DMS153 treated with DMSO at 0.1 percent for 48 hours (cell line): ENCODE measurements at regions not wholly inside any gene's neighbourhood (a gene's known extent, or its start where the extent isn't known, plus 50 kb on each side); places are given as distances from the start of the nearest gene placed in this dataset.

ENCODE experiments used
- DNase-seq: peaks from one replicate; lab custom pipeline; 2025; ENCODE audit not compliant: unreplicated experiment; lab: John Stamatoyannopoulos, UW

DNA sequence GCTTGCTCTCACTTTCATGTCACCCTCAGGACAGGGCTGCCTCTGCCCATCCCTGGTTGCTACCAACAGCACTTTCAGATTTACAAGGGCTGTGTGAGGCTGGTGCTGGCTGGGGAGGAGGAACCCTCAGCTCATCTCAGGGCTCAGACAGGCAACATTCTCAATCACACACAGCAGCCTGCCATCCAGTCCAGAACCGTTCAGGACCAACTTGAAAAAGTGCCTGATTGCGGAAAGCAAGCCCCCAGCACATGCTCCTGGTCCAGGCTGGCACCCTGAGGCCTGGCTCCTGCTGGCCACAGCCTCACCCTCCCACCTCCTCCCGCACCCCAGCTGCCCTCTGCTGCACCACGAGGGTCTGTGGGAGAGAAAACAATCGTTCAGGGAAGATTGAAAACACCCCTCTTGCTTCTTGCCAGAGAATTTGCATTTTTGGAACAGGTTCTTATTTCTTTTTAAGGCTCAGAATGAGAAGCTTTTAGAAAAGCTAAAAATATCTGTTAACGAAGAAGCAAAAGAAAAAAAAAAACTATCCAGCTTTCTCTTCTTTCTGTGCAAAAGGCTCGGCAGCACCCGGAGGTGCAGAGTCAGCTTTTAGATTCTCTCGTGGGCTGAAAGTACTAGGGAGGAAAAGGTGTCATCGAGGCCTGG, 403.8 kb upstream of the ID2 start:
- DNase-seq = no peak

DNA sequence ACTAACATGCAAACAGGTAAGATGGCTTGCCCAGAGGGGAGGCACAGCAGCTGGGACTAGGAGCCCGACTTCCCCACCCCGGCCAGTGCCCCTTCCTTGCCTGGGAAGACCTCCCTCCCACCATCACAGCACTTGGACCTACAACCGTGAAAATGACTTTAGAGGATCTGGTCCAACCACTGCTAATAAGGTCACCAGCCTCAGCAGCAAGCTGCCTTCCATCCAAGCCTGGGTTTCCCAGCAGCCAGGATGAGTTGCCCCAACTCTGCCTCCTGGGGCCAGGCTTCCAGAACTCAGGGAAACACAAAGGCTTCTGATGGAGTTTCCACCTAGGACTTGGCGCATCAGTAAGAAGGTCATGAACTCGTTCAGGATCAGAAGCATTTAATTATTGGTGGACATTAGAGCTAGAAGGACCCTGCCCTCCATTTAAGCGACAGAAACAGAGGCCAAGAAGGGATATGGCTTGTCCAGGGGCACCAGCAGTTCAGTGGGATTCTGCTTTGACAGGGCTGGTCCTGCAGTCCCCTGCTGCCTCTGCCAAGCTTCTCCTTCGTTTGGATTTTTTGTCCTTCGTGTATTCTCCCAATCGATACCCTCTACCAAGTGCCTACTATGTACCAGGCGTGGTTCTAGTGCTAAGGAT, 403.0 kb upstream of the ID2 start:
- DNase-seq = no peak

DNA sequence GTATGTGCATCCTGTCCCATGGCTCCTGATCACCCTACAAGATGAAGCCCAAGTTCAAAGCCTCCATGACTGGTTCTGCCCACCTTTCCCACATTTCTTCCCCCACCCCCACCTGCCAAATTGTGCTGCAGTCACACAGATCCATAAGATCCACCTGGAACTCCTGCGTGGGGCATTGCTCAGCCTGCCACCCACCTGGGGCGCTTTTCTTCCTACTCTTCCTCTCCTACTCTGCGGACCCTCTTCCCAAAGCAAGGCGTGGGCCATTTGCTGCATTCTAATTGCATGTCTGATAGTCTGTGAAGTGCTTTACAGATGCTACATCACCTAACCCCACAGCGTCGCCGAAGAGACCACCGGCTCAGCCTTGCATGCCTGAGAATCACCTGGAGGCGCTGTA, 402.4 kb upstream of the ID2 start:
- DNase-seq = no peak

DNA sequence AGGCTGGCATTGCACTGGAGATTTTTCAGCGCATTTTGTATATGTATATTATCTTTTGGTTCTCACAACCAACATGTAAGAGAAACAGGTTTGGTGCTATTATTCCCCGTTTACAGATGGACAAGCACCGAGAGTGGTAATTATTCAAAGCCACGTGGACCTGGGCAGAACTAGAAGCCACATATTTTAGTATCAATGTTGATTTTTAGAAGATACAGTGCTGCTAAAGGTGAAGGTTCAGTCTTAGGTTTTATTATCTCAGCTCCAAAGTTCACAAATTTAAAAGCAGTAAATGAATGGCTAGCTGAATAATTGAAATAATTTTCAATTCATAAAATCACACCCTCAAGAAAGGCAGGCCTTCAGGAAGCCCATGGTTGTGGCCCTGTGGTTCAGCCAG, 400.6 kb upstream of the ID2 start:
- DNase-seq = no peak

DNA sequence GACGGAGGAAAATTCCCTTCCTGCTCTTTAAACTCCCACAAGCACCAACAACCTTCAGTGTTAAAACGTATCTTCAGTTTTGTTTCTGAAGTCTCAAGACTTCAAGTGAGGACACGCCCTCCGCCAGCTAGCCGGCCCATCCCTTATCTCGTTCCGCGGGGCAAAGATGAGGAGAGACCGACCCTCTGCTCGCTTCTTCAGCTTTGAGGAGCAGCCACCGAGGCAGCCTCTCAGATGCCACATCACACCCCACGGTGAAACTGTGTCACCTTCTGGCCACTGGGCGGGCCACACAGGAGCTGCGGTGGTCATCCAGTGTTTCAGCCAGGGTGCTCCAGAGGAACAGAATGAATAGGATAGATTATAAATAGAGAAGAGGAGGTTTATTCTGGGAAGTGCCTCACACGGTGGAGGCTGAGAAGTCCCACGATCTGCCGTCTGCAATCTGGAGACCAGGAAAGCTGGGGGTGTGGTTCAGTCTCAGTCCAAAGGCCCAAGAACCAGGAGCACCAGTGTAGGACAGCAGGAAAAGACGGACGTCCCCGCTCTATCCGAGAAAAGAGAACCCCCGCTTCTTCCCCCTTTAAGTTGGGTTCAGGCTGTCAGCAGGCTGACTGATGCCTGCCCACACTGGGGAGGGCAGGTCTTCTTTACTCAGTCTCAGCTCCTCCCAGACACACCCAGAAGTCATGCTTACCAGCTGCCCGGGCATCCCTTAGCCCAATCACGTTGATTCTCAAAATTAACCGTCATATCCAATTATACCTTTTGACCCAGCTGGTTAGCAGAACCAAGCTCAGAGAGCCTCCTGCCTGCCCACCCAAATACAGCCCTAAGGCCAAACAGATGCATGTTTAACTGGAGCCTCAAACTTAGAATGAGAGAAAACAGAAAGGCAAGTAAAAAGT, 399.7 kb upstream of the ID2 start:
- DNase-seq = no peak

DNA sequence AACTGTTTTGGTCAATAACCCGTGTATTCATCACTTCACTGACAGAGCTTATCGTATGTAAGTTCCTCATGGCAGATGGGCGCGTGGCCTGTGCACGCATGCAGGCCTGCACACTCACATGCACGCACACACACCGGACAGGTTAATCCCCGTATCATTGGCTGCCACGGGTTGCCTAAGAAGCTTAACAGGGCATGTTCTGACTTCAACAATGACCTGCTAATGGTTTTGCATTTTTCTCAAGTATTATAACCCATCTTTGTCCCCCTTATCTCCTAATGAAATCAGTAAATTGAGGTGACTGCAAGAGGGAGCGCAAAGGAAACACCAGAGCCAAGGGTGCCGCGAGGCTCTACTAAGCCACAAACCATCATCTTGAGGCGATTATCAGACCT, 399.0 kb upstream of the ID2 start:
- DNase-seq = no peak

DNA sequence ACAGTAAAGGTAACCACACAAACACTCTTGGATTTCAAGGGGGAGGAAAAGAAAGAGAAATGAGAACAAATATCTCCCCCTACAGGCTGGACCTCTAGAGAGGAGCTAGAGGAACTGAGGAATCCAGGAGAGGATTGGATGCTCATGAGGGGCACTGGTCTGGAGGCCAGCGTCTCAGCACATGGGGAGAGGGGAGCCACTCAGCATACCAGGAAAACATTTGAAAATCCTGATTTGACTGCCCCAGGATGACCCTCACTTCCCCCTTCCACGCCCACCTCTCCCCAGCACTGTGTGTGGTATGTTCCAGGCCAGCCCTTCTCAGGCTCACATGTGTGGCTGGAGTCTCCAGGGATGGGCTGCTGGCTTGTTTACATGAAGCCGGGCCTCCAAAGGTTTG, 396.8 kb upstream of the ID2 start:
- no peak for DNase-seq

DNA sequence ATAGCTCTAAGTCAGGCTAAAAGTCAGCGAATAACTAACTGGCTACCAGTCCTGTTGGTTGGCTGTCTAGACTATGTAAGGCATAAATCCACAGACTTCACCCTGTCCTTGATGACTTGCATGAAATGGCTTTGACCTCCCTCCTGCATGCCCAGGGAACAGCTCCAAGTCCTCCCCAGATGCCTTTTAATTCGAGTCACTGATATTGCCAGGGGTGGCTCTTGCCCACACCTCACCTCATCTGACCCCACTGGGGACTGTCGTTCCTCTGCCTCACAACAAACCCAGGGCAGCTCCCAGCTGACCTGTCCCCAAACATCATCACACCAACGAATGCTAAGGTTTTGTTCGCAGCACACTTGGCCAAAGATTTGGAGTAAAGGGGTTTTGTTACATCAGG, 396.0 kb upstream of the ID2 start:
- DNase-seq = no peak

DNA sequence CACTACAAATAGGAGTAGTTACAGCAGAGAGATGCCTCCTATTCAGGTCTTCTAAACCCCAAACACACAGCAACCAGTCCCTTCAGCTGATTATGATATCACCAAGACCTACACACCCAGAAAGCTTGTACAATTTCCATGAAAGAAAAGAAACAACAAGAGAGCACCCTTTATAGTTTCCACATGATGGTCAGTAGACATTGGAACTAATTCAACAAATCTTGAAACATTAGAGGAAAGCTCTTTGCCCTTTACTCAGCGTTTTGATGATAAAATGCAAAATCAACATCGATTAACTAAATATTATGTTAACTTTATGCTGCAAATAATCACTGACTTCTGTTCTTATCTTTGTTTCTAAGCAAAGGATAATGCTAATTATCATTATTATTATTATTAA, 393.6 kb upstream of the ID2 start:
- no peak for DNase-seq

DNA sequence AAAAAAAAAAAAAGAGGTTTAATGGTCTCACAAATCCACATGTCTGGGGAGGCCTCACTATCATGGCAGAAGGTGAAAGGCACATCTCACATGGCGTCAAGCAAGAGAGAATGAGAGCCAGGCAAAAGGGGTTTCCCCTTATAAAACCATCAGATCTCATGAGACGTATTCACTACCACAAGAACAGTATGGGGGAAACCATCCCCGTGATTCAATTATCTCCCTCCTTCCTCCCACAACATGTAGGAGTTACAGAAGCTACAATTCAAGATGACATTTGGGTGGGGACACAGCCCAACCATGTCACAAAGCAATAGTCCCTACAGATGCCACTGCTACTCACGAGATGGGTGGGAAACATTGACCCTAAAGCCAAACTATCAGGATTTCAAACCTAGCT, 392.7 kb upstream of the ID2 start:
- no peak for DNase-seq

DNA sequence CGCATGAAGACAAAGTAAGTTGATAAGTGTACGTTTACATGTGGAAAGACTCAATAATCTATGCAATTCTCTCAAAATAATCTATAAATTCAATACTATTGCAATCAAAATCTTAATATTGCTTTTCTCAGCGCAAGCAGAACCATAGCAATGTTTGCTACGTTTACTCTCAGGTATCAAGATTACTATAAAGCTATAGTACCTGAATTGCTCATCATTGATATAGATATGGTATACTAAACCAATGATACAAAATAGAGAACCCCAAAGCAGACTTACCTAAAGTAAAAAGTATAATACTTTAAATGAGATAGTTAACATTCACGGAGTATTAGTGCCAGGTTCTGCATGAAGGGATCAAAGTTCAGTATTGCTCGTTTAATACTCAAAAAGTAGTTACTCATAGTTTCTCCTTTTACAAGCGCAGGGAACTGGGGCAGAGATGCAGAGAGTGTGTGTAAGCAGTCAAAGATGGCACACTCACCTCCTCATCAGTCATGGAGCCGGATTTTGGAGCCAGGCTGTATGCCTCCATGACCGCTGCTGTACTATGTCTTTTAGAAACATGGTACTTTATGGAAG, 391.0 kb upstream of the ID2 start:
- no peak for DNase-seq

DNA sequence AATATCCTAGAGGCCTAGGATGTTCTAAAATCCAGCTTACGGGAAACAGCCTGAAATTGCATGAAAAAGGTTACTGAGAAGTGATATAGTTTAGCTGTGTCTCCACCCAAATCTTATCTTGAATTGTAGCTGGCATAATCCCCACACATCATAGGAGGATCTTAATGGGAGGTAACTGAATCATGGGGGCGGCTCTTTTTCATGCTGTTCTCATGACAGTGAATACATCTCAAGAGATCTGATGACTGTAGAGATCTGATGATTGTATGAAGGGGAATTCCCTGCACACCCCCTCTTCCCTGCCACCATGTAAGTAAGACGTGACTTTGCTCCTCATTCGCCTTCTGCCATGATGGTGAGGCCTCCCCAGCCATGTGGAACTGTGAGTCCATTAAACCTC, 385.6 kb upstream of the ID2 start:
- DNase-seq = no peak

DNA sequence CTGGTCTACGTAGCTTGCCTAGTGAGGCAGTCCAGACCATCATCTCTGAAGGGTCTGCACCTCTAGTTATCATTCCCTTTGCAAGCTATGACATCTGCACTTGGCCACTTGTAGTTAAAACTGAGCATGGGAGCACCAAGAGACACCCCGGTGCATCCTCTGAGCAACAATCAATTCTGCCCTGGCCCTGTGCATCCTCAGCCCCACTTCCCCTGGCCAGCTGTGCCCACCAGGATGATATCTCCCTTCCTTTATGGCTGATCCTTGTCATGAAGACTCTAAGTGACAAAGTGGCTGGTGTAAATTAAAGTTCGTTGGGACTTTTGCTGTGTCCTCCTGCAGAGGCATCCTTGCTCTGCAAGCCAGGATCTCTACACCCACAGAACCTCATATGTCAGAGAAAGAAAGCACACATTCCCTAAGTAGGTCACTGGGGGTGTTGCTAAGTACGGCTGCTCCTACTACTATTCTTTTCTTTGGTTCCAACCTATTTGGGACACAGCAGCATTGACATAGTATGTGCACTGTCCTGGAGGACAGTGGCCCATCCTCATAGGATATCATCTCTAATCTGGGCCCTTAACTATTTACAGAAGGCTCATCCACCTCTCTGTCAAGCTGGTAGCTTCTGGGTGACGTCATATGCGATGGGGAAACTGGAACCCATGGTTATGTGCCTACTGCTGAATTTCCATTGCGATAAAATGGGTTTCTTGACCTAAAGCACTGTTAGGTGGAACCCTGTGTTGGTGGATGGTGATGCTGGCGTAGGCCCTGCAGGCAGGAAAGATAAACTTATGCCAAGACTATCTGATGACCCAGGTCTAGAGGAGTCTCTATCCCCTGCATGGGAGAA, 384.3 kb upstream of the ID2 start:
- DNase-seq = no peak

DNA sequence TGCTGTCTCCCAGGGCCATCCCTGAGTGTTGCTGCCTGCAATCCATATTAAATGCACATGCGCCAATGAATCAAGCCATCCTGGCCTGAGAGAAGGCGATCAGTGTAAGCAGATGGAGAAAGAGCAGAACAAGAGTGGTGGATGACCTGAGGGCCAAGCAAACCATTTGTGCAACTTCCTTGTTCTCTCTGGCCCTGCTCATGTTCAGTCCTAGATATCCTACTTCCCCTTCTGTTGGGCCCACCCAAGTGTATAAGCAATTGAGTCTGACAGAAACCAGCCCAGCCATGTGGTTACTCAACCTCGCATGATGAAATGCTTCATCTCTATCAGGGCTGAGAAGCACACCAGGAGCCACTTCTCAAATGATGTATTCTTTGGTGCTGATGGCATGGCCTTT, 383.1 kb upstream of the ID2 start:
- no peak for DNase-seq

DNA sequence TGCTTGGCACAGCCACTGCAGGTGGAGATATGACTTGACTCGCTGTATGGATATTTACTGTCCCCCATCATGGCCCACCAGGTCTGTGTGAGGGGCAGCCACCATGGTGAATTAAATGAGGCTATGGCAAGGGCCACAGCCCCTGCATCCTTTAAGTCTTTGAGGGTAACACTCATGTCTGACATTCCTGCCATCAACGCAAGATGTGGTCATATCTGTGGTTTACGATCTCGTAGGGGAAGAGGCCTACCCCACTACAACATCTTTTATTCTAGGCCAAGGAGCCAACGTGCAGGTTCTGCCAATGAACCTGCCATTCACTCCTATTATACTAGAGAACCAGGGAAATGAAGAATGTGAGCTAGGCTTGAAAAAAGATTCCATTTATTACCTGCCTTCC, 381.6 kb upstream of the ID2 start:
- DNase-seq = no peak

DNA sequence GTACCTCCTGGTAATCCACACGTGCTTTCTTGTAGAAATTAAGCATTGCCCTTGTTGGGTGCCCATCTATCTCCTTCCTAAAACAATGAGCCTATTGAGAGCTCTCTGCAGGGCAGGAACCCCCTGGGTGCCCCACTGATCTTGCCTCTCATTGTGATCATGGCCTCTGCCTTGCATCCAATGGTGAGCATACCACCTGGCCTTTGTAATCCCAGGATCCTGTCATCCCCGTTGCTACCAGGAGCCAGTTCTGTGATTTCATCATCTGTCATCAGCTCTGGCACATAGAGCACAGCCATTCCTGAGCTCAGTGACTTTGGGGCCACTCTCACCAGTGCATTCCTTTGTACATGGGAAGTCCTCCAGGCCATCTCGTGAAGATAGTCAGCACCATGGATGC, 381.0 kb upstream of the ID2 start:
- DNase-seq = no peak

DNA sequence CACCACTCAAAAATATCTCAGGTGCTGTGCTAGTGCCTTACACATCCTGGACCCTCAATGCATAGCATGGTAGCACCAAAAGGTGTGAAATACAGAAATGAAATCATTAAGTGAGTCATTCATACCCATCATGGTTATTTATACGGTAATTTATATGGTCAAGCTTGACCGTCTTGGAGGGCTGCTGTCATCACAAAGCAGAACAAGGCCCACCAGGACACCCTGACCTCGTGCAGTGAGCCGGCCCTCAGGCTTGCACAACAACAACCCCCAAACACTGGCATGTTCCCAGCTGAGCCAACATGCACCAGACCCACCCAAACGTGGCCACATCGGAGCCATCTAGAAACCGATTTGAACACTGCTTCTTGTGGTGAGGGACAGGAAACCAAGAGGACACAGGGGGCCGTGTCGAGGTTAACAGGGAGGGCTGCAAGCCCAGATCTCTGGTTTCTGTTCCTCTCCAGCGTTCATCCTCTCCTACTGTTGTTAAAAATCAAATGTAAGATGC, 378.5 kb upstream of the ID2 start:
- no peak for DNase-seq

DNA sequence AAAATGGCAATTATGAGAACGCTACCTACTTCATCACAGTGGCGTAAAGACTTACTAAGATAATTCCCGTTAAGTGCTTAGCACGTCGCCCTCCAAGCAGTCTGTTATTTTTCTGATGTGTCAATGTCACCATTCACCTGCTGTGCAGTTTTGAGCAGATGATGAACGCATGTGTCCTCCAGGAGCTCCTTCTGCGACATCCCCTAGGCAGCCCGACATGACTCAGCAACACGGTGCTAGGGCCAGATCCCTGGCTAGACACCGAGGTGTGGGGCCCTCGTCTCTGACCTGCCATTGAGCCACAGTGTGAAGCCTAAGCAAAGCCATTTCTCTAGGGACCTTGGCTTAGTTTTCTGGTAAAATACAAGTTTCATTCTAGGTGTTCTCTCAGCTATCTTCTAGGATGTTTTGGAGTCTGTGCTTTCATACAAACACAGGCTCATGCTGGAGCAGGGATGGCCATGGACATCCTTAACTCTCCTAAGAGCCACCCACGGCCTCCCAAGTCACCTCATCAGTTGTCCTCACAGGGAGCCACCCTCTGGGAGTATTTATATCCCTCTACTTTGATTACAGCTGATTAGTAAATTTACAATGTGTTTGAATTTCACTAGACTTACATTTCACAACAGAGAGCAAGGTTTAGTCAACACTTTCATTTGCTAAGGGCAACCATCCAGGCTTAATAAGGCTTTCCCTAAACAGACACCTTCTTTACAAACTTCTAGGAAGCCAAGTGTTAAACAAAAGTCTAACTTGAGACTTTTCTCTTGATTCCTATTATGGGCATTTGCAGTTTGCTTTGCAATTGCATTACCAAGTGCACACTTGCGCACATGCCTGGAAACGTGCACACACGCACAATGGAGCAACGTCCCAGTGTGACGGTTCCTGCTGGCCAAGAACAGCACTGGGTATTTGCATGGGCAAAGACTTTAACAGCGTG, 376.8 kb upstream of the ID2 start:
- DNase-seq = no peak

DNA sequence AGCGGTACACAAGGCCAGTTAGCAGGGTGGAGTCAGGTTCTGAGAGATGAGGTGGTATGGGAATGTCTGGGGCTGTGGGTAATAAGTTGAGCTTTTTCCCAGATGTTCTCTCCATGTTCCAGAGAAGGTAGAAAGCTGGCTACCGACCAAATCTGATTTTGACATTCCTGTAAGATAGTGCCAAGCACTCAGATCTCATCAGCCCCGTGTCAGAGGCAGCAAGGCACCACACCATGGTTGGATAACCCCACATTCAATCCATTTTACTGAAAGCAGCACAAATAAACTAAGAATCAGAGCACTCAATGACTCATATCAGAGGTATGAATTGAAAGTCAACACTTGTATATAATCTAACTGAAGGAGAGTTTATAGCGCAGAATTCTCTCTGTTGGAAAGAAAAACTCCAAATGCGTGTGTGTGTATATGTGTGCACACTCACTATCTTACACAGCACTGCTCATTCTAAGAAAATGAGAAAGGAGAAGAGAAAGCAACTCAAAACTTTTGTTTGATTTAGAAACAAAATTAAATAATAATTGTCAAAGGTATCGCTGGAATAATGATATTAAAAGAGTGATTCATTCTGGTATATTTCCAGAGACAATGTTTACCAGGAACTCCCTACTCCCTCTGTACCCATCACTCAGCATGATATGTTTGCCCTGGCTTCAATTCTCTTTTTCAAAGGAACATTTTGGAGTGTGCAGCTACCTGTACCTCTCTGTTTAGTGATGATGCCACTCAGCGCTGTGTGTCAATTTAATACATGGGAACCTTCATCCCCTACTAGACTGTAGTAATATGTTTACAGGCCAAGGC, 375.1 kb upstream of the ID2 start:
- DNase-seq = no peak
